ENCODE measurements at regions not wholly inside any gene's neighbourhood (a gene's known extent, or its start where the extent isn't known, plus 50 kb on each side); places are given as distances from the start of the nearest gene placed in this dataset.

GRCh38 chr14:106227793-106228192 lies 701.4 kb downstream of the TMEM121 start:
- TF ChIP-seq, protein P1, sequence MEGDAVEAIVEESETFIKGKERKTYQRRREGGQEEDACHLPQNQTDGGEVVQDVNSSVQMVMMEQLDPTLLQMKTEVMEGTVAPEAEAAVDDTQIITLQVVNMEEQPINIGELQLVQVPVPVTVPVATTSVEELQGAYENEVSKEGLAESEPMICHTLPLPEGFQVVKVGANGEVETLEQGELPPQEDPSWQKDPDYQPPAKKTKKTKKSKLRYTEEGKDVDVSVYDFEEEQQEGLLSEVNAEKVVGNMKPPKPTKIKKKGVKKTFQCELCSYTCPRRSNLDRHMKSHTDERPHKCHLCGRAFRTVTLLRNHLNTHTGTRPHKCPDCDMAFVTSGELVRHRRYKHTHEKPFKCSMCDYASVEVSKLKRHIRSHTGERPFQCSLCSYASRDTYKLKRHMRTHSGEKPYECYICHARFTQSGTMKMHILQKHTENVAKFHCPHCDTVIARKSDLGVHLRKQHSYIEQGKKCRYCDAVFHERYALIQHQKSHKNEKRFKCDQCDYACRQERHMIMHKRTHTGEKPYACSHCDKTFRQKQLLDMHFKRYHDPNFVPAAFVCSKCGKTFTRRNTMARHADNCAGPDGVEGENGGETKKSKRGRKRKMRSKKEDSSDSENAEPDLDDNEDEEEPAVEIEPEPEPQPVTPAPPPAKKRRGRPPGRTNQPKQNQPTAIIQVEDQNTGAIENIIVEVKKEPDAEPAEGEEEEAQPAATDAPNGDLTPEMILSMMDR (IDR thresholded peaks at IDR 0.05), result no peak
- no peak for TF ChIP-seq POLR2A (IDR thresholded peaks at IDR 0.05)
